Left lung (tissue), 4 donors: ENCODE measurements at regions not wholly inside any gene's neighbourhood (a gene's known extent, or its start where the extent isn't known, plus 50 kb on each side); places are given as distances from the start of the nearest gene placed in this dataset.

Source experiments
- ATAC-seq: fragments of 200-7000 bp; cut with Tn5 transposase; one replicate; pipeline ENCODE4 v1.9.1; 2020; ENCODE audit warnings: moderate library complexity
- DNase-seq, 4 donors: peaks; one replicate each; pipeline ENCODE4 v3.0.0-alpha.2; 2013 to 2020
- H3K27ac ChIP-seq, 2 donors: fragments of 200-600 bp; sonication (generic) in 1 of 2; one replicate each; pipeline versions ENCODE4 v1.5.0 to v1.8.0; 2020 to 2021
- H3K27me3 ChIP-seq, 2 donors: fragments of 200-600 bp; sonication (generic) in 1 of 2; one replicate each; pipeline versions ENCODE4 v1.5.0 to v1.8.0; 2020 to 2021
- H3K36me3 ChIP-seq, 2 donors: fragments of 200-600 bp; sonication (generic) in 1 of 2; one replicate each; pipeline versions ENCODE4 v1.5.0 to v1.8.0; 2020 to 2021
- H3K4me1 ChIP-seq, 2 donors: fragments of 200-600 bp; one replicate each; pipeline ENCODE4 v1.8.0; 2021
- H3K4me3 ChIP-seq, 2 donors: fragments of 200-600 bp; sonication (generic) in 1 of 2; one replicate each; pipeline versions ENCODE4 v1.5.0 to v1.8.0; 2020 to 2021; ENCODE audit warnings: mild to moderate bottlenecking in 1 of 2
- H3K9me3 ChIP-seq, 2 donors: fragments of 200-600 bp; sonication (generic) in 1 of 2; one replicate each; pipeline versions ENCODE4 v1.5.0 to v1.8.0; 2020 to 2021
- intact Hi-C, 2 donors: fragments of 100-400 bp; cut with DNase I; formaldehyde crosslinking; loops; one replicate each; pipeline versions ENCODE4 v1.11.2 to v1.14.2; 2022
- TF ChIP-seq, protein P1 (sequence below), 2 donors: fragments of 200-600 bp; sonication (generic) in 1 of 2; IDR thresholded peaks; one replicate each; pipeline versions ENCODE4 v1.5.0 to v1.8.0; 2021; ENCODE audit warnings: antibody characterized with exemption in 2 of 2
- donor health status: DM: no; HTN: yes; CAD: no.
- donor health status: DM: no; HTN: no; CAD: no.

DNA sequence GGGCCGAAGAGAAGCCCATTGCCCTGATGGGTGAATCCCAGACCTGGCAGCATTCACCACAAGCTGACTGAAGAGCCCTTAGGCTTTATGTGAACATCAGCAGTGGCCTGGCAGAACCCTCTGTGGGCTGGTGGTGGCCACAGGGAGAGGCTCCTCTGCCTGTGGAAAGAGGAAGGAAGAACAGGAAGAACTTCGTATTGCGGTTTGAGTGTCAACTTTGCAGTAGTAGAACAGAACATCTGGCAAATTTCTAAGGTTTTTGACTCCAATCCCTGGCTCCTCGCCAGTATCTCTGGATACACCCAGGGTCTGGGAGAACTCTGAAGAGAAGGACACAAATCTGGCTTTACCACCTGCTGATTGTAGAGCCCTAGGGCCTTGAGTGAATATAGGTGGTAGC lies 356.4 kb upstream of the GRAMD2B start:
- H3K27ac ChIP-seq = no peak overlapping the region
- H3K9me3 ChIP-seq = peaks cover 0 to 24% of the 10 kb centered on the region in 2 donors
- TF ChIP-seq, protein P1, sequence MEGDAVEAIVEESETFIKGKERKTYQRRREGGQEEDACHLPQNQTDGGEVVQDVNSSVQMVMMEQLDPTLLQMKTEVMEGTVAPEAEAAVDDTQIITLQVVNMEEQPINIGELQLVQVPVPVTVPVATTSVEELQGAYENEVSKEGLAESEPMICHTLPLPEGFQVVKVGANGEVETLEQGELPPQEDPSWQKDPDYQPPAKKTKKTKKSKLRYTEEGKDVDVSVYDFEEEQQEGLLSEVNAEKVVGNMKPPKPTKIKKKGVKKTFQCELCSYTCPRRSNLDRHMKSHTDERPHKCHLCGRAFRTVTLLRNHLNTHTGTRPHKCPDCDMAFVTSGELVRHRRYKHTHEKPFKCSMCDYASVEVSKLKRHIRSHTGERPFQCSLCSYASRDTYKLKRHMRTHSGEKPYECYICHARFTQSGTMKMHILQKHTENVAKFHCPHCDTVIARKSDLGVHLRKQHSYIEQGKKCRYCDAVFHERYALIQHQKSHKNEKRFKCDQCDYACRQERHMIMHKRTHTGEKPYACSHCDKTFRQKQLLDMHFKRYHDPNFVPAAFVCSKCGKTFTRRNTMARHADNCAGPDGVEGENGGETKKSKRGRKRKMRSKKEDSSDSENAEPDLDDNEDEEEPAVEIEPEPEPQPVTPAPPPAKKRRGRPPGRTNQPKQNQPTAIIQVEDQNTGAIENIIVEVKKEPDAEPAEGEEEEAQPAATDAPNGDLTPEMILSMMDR (IDR thresholded peaks at IDR 0.05) = no peak
- no peak for ATAC-seq
- DNase-seq = no peak
- H3K4me3 ChIP-seq = no peak overlapping the region
- intact Hi-C loops = no loop called here
- no peaks in the 10 kb centered on the region for H3K4me1 ChIP-seq
- H3K36me3 ChIP-seq = no peaks in the 10 kb centered on the region
- H3K27me3 ChIP-seq = no peaks in the 10 kb centered on the region

DNA sequence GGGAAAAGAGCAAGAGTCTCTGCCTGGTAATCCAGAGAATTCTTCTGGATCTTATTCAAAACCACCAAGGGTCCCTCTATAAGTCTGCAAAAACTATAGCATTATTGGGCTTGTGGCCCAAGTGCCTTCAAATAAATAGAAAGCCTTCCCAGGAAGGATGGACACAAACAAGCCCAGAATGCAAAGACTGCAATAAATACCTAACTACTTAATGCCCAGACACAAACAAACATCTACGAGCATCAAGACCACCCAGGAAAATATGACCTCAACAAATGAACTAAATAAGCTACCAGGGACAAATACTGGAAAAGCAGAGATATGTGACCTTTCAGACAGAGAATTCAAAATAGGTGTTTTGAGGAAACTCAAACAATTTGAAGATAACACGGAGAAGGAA lies 355.8 kb upstream of the GRAMD2B start:
- DNase-seq = no peak
- intact Hi-C loops = no loop called here
- Histone ChIP-seq H3K9me3 (peaks cover 0 to 27% of the 10 kb centered on the region in 2 donors), H3K4me3 (no peak overlapping the region), H3K36me3 (no peaks in the 10 kb centered on the region), H3K27me3 (no peaks in the 10 kb centered on the region), H3K27ac (no peak overlapping the region), H3K4me1 (no peaks in the 10 kb centered on the region)
- ATAC-seq = no peak
- TF ChIP-seq, protein P1 (IDR thresholded peaks at IDR 0.05) = no peak

DNA sequence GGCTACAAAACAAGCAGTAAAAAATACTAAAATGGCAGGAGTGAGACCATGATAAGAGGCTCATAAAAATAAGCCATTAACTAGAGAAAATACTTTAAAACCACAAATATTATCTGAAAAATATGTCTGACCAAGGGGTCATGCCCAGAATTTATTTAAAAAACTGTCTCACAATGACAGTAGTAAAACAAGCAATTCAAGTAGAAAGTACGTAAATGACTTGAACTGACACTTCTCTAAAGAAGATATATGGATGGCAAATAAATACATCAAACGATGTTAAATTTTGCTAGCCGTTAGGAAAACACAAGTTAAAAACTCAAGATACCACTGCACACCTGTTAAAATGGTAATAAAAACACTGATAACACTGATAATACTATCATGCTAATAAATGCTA lies 353.9 kb upstream of the GRAMD2B start:
- TF ChIP-seq, protein P1 (IDR thresholded peaks at IDR 0.05) = no peak
- Histone ChIP-seq H3K4me3 (no peak overlapping the region), H3K36me3 (no peaks in the 10 kb centered on the region), H3K4me1 (no peaks in the 10 kb centered on the region), H3K27ac (no peak overlapping the region), H3K27me3 (no peaks in the 10 kb centered on the region), H3K9me3 (peaks cover 0 to 44% of the 10 kb centered on the region in 2 donors)
- intact Hi-C loops = no loop called here
- ATAC-seq = no peak
- DNase-seq = no peak

DNA sequence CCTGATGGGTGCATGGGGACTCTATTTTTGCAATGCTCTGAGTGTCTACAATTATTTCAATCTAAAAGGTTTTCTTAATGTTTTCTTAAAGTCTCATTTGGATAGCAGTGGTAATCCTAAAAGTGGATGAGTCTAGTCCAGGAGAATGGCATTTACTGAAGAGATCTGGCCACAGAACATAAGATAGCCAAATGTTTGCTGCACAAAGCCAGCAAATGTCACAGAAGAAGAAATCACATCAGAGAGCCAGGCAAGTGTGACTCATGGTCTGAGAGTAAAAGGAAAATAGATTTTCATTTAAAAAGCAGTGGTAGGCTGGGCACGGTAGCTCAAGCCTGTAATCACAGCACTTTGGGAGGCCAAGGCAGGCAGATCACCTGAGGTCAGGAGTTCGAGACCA lies 352.7 kb upstream of the GRAMD2B start:
- no peaks in the 10 kb centered on the region for H3K27me3 ChIP-seq
- H3K9me3 ChIP-seq = peaks cover 0 to 47% of the 10 kb centered on the region in 2 donors
- H3K4me3 ChIP-seq = no peak overlapping the region
- H3K4me1 ChIP-seq = no peaks in the 10 kb centered on the region
- no peak overlapping the region for H3K27ac ChIP-seq
- TF ChIP-seq, protein P1 (IDR thresholded peaks at IDR 0.05) = no peak
- no peaks in the 10 kb centered on the region for H3K36me3 ChIP-seq
- ATAC-seq (no peak), DNase-seq (no peak)
- intact Hi-C loops = no loop called here

DNA sequence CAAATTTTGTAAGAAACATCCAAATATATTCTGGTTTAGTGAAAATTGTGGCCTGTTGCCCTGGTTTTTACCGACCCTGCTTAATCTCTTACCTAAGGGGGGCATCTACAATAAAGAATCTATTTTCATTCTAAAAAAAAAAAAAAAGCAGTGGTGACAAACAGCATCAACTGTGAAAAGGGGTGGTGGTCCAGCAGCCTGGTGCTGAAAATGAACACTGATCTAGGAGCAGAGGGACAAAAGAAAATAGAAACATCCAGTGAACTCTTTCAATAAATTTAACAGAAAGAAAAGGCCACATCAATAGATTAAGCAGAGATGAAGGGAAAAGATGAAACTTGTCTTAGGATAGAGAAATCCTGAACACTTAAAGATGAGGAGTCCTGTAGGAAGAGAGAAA lies 348.7 kb upstream of the GRAMD2B start:
- ATAC-seq (no peak), DNase-seq (no peak)
- TF ChIP-seq, protein P1 (IDR thresholded peaks at IDR 0.05) = no peak
- Histone ChIP-seq H3K36me3 (no peaks in the 10 kb centered on the region), H3K9me3 (peaks cover 0 to 49% of the 10 kb centered on the region in 2 donors), H3K27ac (no peak overlapping the region), H3K27me3 (no peaks in the 10 kb centered on the region), H3K4me1 (no peaks in the 10 kb centered on the region), H3K4me3 (no peak overlapping the region)
- intact Hi-C loops = no loop called here
